HEK293 (cell line): ENCODE measurements at regions not wholly inside any gene's neighbourhood (a gene's known extent, or its start where the extent isn't known, plus 50 kb on each side); places are given as distances from the start of the nearest gene placed in this dataset.

Experiments
- CTCF ChIA-PET: fragments of 350-600 bp; formaldehyde crosslinking; extraction: SDS; loops from one replicate; lab custom pipeline; 2021; ENCODE audit warnings: antibody characterized with exemption; lab: Yijun Ruan, JAX
- POLR2A ChIA-PET: fragments of 300-600 bp; formaldehyde crosslinking; extraction: SDS; loops from one replicate; lab custom pipeline; 2020; ENCODE audit warnings: antibody characterized with exemption, inconsistent platforms; lab: Yijun Ruan, JAX
- H3K27ac ChIP-seq: fragments of 200-500 bp; sonication (Bioruptor generic); 2 replicates; pipeline ENCODE4 v1.5.1; 2014; ENCODE audit warnings: low read depth, low read length, control low read depth, inconsistent platforms; ENCODE audit errors: extremely low read depth
- H3K36me3 ChIP-seq, 2 experiments: fragments of 200-500 bp in 1 of 2; sonication (Bioruptor generic) in 1 of 2; 1 replicate in 1 of 2; 2 replicates in 1 of 2; pipeline ENCODE4 v1.5.1; 2014 to 2017; ENCODE audit warnings: inconsistent platforms in 2 of 2, low read length in 2 of 2; ENCODE audit not compliant: control insufficient read depth in 2 of 2, insufficient read depth in 1 of 2
- H3K4me1 ChIP-seq: fragments of 200-500 bp; sonication (Bioruptor generic); 2 replicates; pipeline ENCODE4 v1.5.1; 2014; ENCODE audit warnings: mild to moderate bottlenecking, low read length, inconsistent platforms; ENCODE audit not compliant: control insufficient read depth, insufficient read depth
- H3K4me3 ChIP-seq: 2 replicates; pipeline ENCODE4 v1.5.1; 2011; ENCODE audit warnings: low read depth, mild to moderate bottlenecking, control low read depth, low read length, moderate library complexity
- H3K9me3 ChIP-seq: fragments of 200-500 bp; sonication (Bioruptor generic); 2 replicates; pipeline ENCODE4 v1.5.1; 2014; ENCODE audit warnings: low read depth, low read length, inconsistent platforms; ENCODE audit not compliant: control insufficient read depth, insufficient read depth
- ATF2 ChIP-seq: fragments of 450-650 bp; formaldehyde crosslinking; IDR thresholded peaks from 2 replicates; pipeline ENCODE4 v1.5.1; 2016; ENCODE audit warnings: missing biosample characterization, missing genetic modification characterization, low read depth
- BCL11B ChIP-seq: fragments of 450-650 bp; formaldehyde crosslinking; IDR thresholded peaks from 2 replicates; pipeline ENCODE4 v1.5.1; 2016; ENCODE audit warnings: low read depth, missing biosample characterization, missing genetic modification characterization
- EGR2 ChIP-seq: fragments of 450-650 bp; formaldehyde crosslinking; IDR thresholded peaks from 2 replicates; pipeline ENCODE4 v1.5.1; 2016; ENCODE audit warnings: low read depth, missing biosample characterization, missing genetic modification characterization
- OVOL3 ChIP-seq: fragments of 450-650 bp; formaldehyde crosslinking; IDR thresholded peaks from 2 replicates; pipeline ENCODE4 v1.5.1; 2016; ENCODE audit warnings: missing biosample characterization, missing genetic modification characterization
- PATZ1 ChIP-seq: fragments of 450-650 bp; formaldehyde crosslinking; IDR thresholded peaks from 2 replicates; pipeline ENCODE4 v1.5.1; 2016; ENCODE audit warnings: missing biosample characterization, missing genetic modification characterization
- TSHZ1 ChIP-seq: fragments of 450-650 bp; formaldehyde crosslinking; IDR thresholded peaks from 2 replicates; pipeline ENCODE4 v1.5.1; 2016; ENCODE audit warnings: missing biosample characterization, missing genetic modification characterization, borderline replicate concordance
- ZBTB21 ChIP-seq: fragments of 450-650 bp; formaldehyde crosslinking; IDR thresholded peaks from 2 replicates; pipeline ENCODE4 v1.5.1; 2017; ENCODE audit warnings: missing biosample characterization, missing genetic modification characterization
- ZBTB7A ChIP-seq: fragments of 450-650 bp; formaldehyde crosslinking; IDR thresholded peaks from 2 replicates; pipeline ENCODE4 v1.5.1; 2016; ENCODE audit warnings: low read depth, missing biosample characterization, missing genetic modification characterization
- ZNF132 ChIP-seq: fragments of 450-650 bp; formaldehyde crosslinking; IDR thresholded peaks from 2 replicates; pipeline ENCODE4 v1.5.1; 2017; ENCODE audit warnings: missing biosample characterization, missing genetic modification characterization, borderline replicate concordance
- ZNF274 ChIP-seq, 2 experiments: fragments of 200-500 bp in 1 of 2; fragments of 450-650 bp in 1 of 2; sonication (Bioruptor generic) in 1 of 2; formaldehyde crosslinking in 1 of 2; IDR thresholded peaks; 2 replicates each; pipeline versions ENCODE4 v1.5.1 to v1.6.1; 2014 to 2016; ENCODE audit warnings: borderline replicate concordance in 1 of 2, inconsistent platforms in 1 of 2, low read length in 1 of 2, missing biosample characterization in 1 of 2, missing genetic modification characterization in 1 of 2
- ZNF530 ChIP-seq: fragments of 450-650 bp; formaldehyde crosslinking; IDR thresholded peaks from 2 replicates; pipeline ENCODE4 v1.5.1; 2016; ENCODE audit warnings: low read depth, missing biosample characterization, missing genetic modification characterization
- ZNF571 ChIP-seq: fragments of 450-650 bp; formaldehyde crosslinking; IDR thresholded peaks from 2 replicates; pipeline ENCODE4 v1.5.0; 2017; ENCODE audit warnings: missing biosample characterization, missing genetic modification characterization
- ZNF747 ChIP-seq: fragments of 450-650 bp; formaldehyde crosslinking; IDR thresholded peaks from 2 replicates; pipeline ENCODE4 v1.5.1; 2016; ENCODE audit warnings: missing biosample characterization, missing genetic modification characterization
- ZSCAN18 ChIP-seq: fragments of 450-650 bp; formaldehyde crosslinking; IDR thresholded peaks from 2 replicates; pipeline ENCODE4 v1.5.1; 2016; ENCODE audit warnings: missing biosample characterization, missing genetic modification characterization
- TF ChIP-seq, protein P1 (sequence below): fragments of 450-650 bp; formaldehyde crosslinking; IDR thresholded peaks from 2 replicates; pipeline ENCODE4 v1.5.1; 2016; ENCODE audit warnings: missing biosample characterization, missing genetic modification characterization
- TF ChIP-seq, protein P2 (sequence below): fragments of 450-650 bp; formaldehyde crosslinking; IDR thresholded peaks from 2 replicates; pipeline ENCODE4 v1.5.1; 2016; ENCODE audit warnings: missing biosample characterization, missing genetic modification characterization
- TF ChIP-seq, protein P3 (sequence below): fragments of 450-650 bp; formaldehyde crosslinking; IDR thresholded peaks from 2 replicates; pipeline ENCODE4 v1.5.1; 2016; ENCODE audit warnings: missing biosample characterization, missing genetic modification characterization

DNA sequence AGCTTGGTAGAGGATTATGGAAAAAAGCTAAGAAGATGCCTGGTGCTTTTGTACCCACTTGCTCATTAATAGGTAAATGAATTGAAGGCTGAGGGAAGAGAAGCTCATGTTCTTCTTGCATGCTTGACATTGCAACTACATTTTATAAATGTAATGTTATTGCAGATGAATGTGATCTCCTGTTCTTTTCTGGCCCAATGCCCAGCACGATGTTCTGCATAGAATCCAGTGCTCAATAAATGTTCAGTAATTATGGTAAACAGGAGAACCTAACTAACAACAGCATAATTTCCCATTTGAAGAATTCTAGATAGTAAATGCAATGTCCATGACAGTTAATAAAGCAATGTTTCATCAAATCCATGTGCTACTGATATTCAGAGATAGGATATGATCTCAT, 638.2 kb upstream of the SOX9 start:
- CTCF ChIA-PET, result interaction anchor here (0.8 to 3.4 kb wide), 2 partner anchors 9 to 715 kb away, joined by 4 to 21 read pairs; no protein-coding TSS in a partner anchor
- Histone ChIP-seq H3K4me3 (no peak overlapping the region), H3K27ac (no peak overlapping the region), H3K4me1 (no peaks in the 10 kb centered on the region), H3K36me3 (no peaks in the 10 kb centered on the region), H3K9me3 (no peaks in the 10 kb centered on the region)
- POLR2A ChIA-PET, result no interaction called here
- TF ChIP-seq ZNF747 (no peak), PATZ1 (tag by site-specific recombination) (no peak), ATF2 (no peak), BCL11B (no peak), ZBTB21 (no peak), ZBTB7A (tag by site-specific recombination) (no peak)
- TF ChIP-seq, protein P1, sequence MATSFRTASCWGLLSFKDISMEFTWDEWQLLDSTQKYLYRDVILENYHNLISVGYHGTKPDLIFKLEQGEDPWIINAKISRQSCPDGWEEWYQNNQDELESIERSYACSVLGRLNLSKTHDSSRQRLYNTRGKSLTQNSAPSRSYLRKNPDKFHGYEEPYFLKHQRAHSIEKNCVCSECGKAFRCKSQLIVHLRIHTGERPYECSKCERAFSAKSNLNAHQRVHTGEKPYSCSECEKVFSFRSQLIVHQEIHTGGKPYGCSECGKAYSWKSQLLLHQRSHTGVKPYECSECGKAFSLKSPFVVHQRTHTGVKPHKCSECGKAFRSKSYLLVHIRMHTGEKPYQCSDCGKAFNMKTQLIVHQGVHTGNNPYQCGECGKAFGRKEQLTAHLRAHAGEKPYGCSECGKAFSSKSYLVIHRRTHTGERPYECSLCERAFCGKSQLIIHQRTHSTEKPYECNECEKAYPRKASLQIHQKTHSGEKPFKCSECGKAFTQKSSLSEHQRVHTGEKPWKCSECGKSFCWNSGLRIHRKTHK, result no peak

GRCh38 chr17:71484546-71484945, 636.3 kb upstream of the SOX9 start:
- no peaks in the 10 kb centered on the region for H3K4me1 ChIP-seq
- H3K36me3 ChIP-seq, result no peaks in the 10 kb centered on the region
- no peak overlapping the region for H3K4me3 ChIP-seq
- ChIA-PET POLR2A (no interaction called here), CTCF (interaction anchor here (3.4 kb wide), 1 partner anchor 11 kb away, joined by 21 read pairs; no protein-coding TSS in a partner anchor)
- no peak overlapping the region for H3K27ac ChIP-seq
- no peaks in the 10 kb centered on the region for H3K9me3 ChIP-seq
- TF ChIP-seq, protein P2, sequence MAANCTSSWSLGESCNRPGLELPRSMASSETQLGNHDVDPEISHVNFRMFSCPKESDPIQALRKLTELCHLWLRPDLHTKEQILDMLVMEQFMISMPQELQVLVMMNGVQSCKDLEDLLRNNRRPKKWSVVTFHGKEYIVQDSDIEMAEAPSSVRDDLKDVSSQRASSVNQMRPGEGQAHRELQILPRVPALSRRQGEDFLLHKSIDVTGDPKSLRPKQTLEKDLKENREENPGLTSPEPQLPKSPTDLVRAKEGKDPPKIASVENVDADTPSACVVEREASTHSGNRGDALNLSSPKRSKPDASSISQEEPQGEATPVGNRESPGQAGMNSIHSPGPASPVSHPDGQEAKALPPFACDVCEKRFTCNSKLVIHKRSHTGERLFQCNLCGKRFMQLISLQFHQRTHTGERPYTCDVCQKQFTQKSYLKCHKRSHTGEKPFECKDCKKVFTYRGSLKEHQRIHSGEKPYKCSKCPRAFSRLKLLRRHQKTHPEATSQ (tag by site-specific recombination), result no peak
- TF ChIP-seq, protein P3, sequence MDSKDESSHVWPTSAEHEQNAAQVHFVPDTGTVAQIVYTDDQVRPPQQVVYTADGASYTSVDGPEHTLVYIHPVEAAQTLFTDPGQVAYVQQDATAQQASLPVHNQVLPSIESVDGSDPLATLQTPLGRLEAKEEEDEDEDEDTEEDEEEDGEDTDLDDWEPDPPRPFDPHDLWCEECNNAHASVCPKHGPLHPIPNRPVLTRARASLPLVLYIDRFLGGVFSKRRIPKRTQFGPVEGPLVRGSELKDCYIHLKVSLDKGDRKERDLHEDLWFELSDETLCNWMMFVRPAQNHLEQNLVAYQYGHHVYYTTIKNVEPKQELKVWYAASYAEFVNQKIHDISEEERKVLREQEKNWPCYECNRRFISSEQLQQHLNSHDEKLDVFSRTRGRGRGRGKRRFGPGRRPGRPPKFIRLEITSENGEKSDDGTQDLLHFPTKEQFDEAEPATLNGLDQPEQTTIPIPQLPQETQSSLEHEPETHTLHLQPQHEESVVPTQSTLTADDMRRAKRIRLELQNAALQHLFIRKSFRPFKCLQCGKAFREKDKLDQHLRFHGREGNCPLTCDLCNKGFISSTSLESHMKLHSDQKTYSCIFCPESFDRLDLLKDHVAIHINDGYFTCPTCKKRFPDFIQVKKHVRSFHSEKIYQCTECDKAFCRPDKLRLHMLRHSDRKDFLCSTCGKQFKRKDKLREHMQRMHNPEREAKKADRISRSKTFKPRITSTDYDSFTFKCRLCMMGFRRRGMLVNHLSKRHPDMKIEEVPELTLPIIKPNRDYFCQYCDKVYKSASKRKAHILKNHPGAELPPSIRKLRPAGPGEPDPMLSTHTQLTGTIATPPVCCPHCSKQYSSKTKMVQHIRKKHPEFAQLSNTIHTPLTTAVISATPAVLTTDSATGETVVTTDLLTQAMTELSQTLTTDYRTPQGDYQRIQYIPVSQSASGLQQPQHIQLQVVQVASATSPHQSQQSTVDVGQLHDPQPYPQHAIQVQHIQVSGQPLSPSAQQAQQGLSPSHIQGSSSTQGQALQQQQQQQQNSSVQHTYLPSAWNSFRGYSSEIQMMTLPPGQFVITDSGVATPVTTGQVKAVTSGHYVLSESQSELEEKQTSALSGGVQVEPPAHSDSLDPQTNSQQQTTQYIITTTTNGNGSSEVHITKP, result no peak
- TF ChIP-seq ZNF274 (IDR thresholded peaks at IDR 0.05; ENCODE audit: low read length) (no peak), ZNF274 (tag by site-specific recombination; IDR thresholded peaks at IDR 0.05; ENCODE audit: borderline replicate concordance) (no peak), ZSCAN18 (tag by site-specific recombination) (no peak), ZNF530 (tag by site-specific recombination) (no peak), ATF2 (no peak), ZNF571 (no peak), ZNF132 (tag by site-specific recombination) (no peak), TSHZ1 (tag by site-specific recombination) (no peak), OVOL3 (tag by site-specific recombination) (no peak), EGR2 (no peak)
